NCI-H526 treated with DMSO at 0.1 percent for 48 hours (cell line): ENCODE measurements at regions not wholly inside any gene's neighbourhood (a gene's known extent, or its start where the extent isn't known, plus 50 kb on each side); places are given as distances from the start of the nearest gene placed in this dataset.
"Not testable (repeated sequence)": the region's sequence is repeated elsewhere in the genome, so short reads cannot be mapped to it uniquely, and the experiment has no call there.

Experiments
- DNase-seq: peaks from one replicate; lab custom pipeline; 2025; lab: John Stamatoyannopoulos, UW

GRCh38 chr20:12946789-12947188, 62.0 kb upstream of the SPTLC3 start:
- DNase-seq, result no peak

- no peak for DNase-seq
Observed at GRCh38 chr20:12947691-12948090, 61.1 kb upstream of the SPTLC3 start.

- no peak for DNase-seq
Observed at GRCh38 chr20:12949429-12949980, 59.3 kb upstream of the SPTLC3 start.

GRCh38 chr20:12954254-12954653, 54.5 kb upstream of the SPTLC3 start:
- not testable (repeated sequence) for DNase-seq

- no peak for DNase-seq
Observed at GRCh38 chr20:12955611-12956010, 53.2 kb upstream of the SPTLC3 start.

- no peak for DNase-seq
Observed at GRCh38 chr20:12956303-12956702, 52.5 kb upstream of the SPTLC3 start.

- DNase-seq, result no peak
Observed at GRCh38 chr20:12957968-12958367, 50.8 kb upstream of the SPTLC3 start.
